SK-N-SH treated with all-trans-retinoic acid at 6 μM for 48 hours (cell line): ENCODE measurements at regions not wholly inside any gene's neighbourhood (a gene's known extent, or its start where the extent isn't known, plus 50 kb on each side); places are given as distances from the start of the nearest gene placed in this dataset.

Experiments
- ATAC-seq: fragments of 200-7000 bp; cut with Tn5 transposase; 3 replicates; pipeline ENCODE4 v1.9.1; 2020; ENCODE audit warnings: mild to moderate bottlenecking, moderate library complexity
- CSDC2 ChIP-seq: fragments of 250-450 bp; sonication (Bioruptor Pico); IDR thresholded peaks from 2 replicates; pipeline ENCODE4 v1.5.0; 2020; ENCODE audit warnings: mild to moderate bottlenecking, moderate library complexity
- ESRRG ChIP-seq: fragments of 250-450 bp; sonication (Bioruptor Pico); IDR thresholded peaks from 2 replicates; pipeline ENCODE4 v1.6.1; 2021; ENCODE audit warnings: mild to moderate bottlenecking
- GLIS3 ChIP-seq: fragments of 250-450 bp; sonication (Bioruptor Pico); IDR thresholded peaks from 2 replicates; pipeline ENCODE4 v1.5.0; 2020; ENCODE audit warnings: mild to moderate bottlenecking, moderate library complexity
- ISL1 ChIP-seq: fragments of 250-450 bp; sonication (Bioruptor Pico); IDR thresholded peaks from 2 replicates; pipeline ENCODE4 v2.1.2; 2022; ENCODE audit warnings: mild to moderate bottlenecking, moderate library complexity
- OSR1 ChIP-seq: fragments of 250-450 bp; sonication (Bioruptor Pico); IDR thresholded peaks from 2 replicates; pipeline ENCODE4 v1.8.0; 2022; ENCODE audit warnings: moderate library complexity, mild to moderate bottlenecking, inconsistent platforms
- RARB ChIP-seq: fragments of 250-450 bp; sonication (Bioruptor Pico); IDR thresholded peaks from 2 replicates; pipeline ENCODE4 v1.8.0; 2021; ENCODE audit warnings: mild to moderate bottlenecking, moderate library complexity
- SNAI2 ChIP-seq: fragments of 250-450 bp; sonication (Bioruptor Pico); IDR thresholded peaks from 2 replicates; pipeline ENCODE4 v1.5.0; 2020; ENCODE audit warnings: mild to moderate bottlenecking, moderate library complexity
- TOX ChIP-seq: fragments of 250-450 bp; sonication (Bioruptor Pico); IDR thresholded peaks from 2 replicates; pipeline ENCODE4 v1.8.0; 2021; ENCODE audit warnings: mild to moderate bottlenecking, moderate library complexity, borderline replicate concordance
- ZC3H10 ChIP-seq: fragments of 250-450 bp; sonication (Bioruptor Pico); IDR thresholded peaks from 2 replicates; pipeline ENCODE4 v1.5.1; 2021; ENCODE audit warnings: mild to moderate bottlenecking, moderate library complexity
- ZFP30 ChIP-seq: fragments of 450-650 bp; formaldehyde crosslinking; IDR thresholded peaks from 2 replicates; pipeline ENCODE4 v1.5.0; 2022; ENCODE audit warnings: mild to moderate bottlenecking, moderate library complexity
- ZNF565 ChIP-seq: fragments of 450-650 bp; formaldehyde crosslinking; conservative IDR thresholded peaks from 2 replicates; pipeline ENCODE4 v1.5.0; 2020; ENCODE audit warnings: low read depth, mild to moderate bottlenecking, moderate library complexity
- ZNF70 ChIP-seq: fragments of 450-650 bp; formaldehyde crosslinking; IDR thresholded peaks from 2 replicates; pipeline ENCODE4 v1.5.0; 2020; ENCODE audit warnings: mild to moderate bottlenecking, moderate library complexity
- TF ChIP-seq, protein P1 (sequence below): fragments of 250-450 bp; sonication (Bioruptor Pico); IDR thresholded peaks from 2 replicates; pipeline ENCODE4 v1.8.0; 2021; ENCODE audit warnings: low read depth, mild to moderate bottlenecking, moderate library complexity, borderline replicate concordance
- TF ChIP-seq, protein P2 (sequence below): fragments of 250-450 bp; sonication (Bioruptor Pico); IDR thresholded peaks from 2 replicates; pipeline ENCODE4 v1.5.0; 2020; ENCODE audit warnings: mild to moderate bottlenecking, moderate library complexity
- TF ChIP-seq, protein P3 (sequence below): fragments of 250-450 bp; sonication (Bioruptor Pico); IDR thresholded peaks from 2 replicates; pipeline ENCODE4 v1.5.1; 2021; ENCODE audit warnings: mild to moderate bottlenecking, moderate library complexity

DNA sequence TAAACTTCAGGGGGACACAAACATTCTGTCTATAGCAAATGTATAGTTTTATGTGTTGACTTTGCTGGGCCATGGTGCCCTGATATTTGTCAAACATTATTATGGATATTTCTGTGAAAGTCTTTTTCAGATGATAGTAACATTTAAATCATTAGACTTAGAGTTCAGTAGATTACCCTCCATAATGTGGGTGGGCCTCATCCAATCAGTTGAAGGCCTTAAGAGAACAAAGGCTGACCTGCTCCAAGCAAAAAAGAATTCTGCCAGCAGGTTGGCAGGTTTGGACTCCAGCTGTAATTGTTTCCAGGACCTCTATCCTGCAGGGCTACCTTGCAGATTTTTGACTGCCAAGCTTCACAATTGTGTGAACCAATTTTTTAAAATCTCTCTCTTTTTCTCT lies 1250.9 kb downstream of the ROBO1 start:
- no peak for ATAC-seq

GRCh38 chr3:78517965-78518364 lies 1249.8 kb downstream of the ROBO1 start:
- ATAC-seq: no peak

More for the DNA sequence above, 1250.9 kb downstream of the ROBO1 start:
- TF ChIP-seq OSR1 (CRISPR knock-in tag) (no peak), TOX (CRISPR knock-in tag) (no peak), ZNF565 (CRISPR knock-in tag) (no peak), ISL1 (CRISPR knock-in tag) (no peak), SNAI2 (CRISPR knock-in tag) (no peak), ESRRG (no peak)
- TF ChIP-seq, protein P1, sequence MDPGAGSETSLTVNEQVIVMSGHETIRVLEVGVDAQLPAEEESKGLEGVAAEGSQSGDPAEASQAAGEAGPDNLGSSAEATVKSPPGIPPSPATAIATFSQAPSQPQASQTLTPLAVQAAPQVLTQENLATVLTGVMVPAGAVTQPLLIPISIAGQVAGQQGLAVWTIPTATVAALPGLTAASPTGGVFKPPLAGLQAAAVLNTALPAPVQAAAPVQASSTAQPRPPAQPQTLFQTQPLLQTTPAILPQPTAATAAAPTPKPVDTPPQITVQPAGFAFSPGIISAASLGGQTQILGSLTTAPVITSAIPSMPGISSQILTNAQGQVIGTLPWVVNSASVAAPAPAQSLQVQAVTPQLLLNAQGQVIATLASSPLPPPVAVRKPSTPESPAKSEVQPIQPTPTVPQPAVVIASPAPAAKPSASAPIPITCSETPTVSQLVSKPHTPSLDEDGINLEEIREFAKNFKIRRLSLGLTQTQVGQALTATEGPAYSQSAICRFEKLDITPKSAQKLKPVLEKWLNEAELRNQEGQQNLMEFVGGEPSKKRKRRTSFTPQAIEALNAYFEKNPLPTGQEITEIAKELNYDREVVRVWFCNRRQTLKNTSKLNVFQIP (CRISPR knock-in tag): no peak

GRCh38 chr3:78519281-78519680 lies 1248.5 kb downstream of the ROBO1 start:
- ATAC-seq: no peak

More at GRCh38 chr3:78517965-78518364, 1249.8 kb downstream of the ROBO1 start:
- no peak for TF ChIP-seq TOX (CRISPR knock-in tag)
- no peak for TF ChIP-seq ZFP30
- TF ChIP-seq ZNF70 (CRISPR knock-in tag): no peak
- no peak for TF ChIP-seq SNAI2 (CRISPR knock-in tag)
- TF ChIP-seq, protein P2, sequence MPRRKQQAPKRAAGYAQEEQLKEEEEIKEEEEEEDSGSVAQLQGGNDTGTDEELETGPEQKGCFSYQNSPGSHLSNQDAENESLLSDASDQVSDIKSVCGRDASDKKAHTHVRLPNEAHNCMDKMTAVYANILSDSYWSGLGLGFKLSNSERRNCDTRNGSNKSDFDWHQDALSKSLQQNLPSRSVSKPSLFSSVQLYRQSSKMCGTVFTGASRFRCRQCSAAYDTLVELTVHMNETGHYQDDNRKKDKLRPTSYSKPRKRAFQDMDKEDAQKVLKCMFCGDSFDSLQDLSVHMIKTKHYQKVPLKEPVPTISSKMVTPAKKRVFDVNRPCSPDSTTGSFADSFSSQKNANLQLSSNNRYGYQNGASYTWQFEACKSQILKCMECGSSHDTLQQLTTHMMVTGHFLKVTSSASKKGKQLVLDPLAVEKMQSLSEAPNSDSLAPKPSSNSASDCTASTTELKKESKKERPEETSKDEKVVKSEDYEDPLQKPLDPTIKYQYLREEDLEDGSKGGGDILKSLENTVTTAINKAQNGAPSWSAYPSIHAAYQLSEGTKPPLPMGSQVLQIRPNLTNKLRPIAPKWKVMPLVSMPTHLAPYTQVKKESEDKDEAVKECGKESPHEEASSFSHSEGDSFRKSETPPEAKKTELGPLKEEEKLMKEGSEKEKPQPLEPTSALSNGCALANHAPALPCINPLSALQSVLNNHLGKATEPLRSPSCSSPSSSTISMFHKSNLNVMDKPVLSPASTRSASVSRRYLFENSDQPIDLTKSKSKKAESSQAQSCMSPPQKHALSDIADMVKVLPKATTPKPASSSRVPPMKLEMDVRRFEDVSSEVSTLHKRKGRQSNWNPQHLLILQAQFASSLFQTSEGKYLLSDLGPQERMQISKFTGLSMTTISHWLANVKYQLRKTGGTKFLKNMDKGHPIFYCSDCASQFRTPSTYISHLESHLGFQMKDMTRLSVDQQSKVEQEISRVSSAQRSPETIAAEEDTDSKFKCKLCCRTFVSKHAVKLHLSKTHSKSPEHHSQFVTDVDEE: no peak

More at GRCh38 chr3:78519281-78519680, 1248.5 kb downstream of the ROBO1 start:
- TF ChIP-seq TOX (CRISPR knock-in tag) (no peak), ZC3H10 (CRISPR knock-in tag) (no peak), SNAI2 (CRISPR knock-in tag) (no peak), GLIS3 (no peak), ZNF565 (CRISPR knock-in tag) (no peak), RARB (CRISPR knock-in tag) (no peak), CSDC2 (CRISPR knock-in tag) (no peak)
- TF ChIP-seq, protein P1 (CRISPR knock-in tag): no peak
- TF ChIP-seq, protein P3, sequence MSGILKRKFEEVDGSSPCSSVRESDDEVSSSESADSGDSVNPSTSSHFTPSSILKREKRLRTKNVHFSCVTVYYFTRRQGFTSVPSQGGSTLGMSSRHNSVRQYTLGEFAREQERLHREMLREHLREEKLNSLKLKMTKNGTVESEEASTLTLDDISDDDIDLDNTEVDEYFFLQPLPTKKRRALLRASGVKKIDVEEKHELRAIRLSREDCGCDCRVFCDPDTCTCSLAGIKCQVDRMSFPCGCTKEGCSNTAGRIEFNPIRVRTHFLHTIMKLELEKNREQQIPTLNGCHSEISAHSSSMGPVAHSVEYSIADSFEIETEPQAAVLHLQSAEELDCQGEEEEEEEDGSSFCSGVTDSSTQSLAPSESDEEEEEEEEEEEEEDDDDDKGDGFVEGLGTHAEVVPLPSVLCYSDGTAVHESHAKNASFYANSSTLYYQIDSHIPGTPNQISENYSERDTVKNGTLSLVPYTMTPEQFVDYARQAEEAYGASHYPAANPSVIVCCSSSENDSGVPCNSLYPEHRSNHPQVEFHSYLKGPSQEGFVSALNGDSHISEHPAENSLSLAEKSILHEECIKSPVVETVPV (CRISPR knock-in tag): no peak
- TF ChIP-seq, protein P2: no peak
